Adrenal gland (tissue), 5 donors: ENCODE measurements at regions not wholly inside any gene's neighbourhood (a gene's known extent, or its start where the extent isn't known, plus 50 kb on each side); places are given as distances from the start of the nearest gene placed in this dataset.

Source experiments
- POLR2A ChIP-seq, 2 donors: fragments of 450-650 bp; IDR thresholded peaks; one replicate each; pipeline ENCODE4 v1.6.1; 2017; ENCODE audit warnings: antibody characterized with exemption in 2 of 2, mild to moderate bottlenecking in 2 of 2, moderate library complexity in 1 of 2
- TF ChIP-seq, protein P1 (sequence below), 6 experiments: fragments of 450-650 bp in 4 of 6; fragments of 200-600 bp in 2 of 6; sonication (generic) in 1 of 6; IDR thresholded peaks; 1 replicate in 5 of 6; 2 replicates in 1 of 6; pipeline versions ENCODE4 v1.5.1 to v1.8.0; 2016 to 2021; ENCODE audit warnings: antibody characterized with exemption in 6 of 6, mild to moderate bottlenecking in 2 of 6, moderate library complexity in 1 of 6
- donor health status: DM: no; HTN: no; CAD: no.

DNA sequence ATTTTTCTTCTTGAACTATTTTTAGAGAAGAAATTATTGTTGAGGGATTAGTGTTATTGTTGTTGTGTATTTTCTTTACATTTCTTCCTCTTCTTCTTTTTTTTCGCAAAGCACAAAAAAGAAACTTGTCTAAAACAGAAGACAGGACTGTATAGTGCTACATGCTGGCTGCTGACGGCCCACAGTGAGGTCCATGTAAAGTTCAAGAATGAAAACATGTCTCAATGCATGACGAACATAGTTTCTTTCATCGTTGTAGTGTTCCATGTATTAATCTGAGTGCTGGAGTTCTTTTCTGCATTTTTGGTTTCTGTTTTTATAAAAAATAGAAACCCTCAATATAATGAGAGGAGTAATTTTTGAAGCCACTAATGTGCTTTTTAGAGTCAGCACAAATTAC lies 462.9 kb upstream of the MARCKS start:
- TF ChIP-seq, protein P1, sequence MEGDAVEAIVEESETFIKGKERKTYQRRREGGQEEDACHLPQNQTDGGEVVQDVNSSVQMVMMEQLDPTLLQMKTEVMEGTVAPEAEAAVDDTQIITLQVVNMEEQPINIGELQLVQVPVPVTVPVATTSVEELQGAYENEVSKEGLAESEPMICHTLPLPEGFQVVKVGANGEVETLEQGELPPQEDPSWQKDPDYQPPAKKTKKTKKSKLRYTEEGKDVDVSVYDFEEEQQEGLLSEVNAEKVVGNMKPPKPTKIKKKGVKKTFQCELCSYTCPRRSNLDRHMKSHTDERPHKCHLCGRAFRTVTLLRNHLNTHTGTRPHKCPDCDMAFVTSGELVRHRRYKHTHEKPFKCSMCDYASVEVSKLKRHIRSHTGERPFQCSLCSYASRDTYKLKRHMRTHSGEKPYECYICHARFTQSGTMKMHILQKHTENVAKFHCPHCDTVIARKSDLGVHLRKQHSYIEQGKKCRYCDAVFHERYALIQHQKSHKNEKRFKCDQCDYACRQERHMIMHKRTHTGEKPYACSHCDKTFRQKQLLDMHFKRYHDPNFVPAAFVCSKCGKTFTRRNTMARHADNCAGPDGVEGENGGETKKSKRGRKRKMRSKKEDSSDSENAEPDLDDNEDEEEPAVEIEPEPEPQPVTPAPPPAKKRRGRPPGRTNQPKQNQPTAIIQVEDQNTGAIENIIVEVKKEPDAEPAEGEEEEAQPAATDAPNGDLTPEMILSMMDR (IDR thresholded peaks at IDR 0.05): no peak
- no peak for TF ChIP-seq POLR2A (IDR thresholded peaks at IDR 0.05)
